Stimulated activated CD4-positive, alpha-beta T cell treated with anti-CD3 and anti-CD28 coated beads, Interleukin-1b, Interleukin-23, amount 100 ng/mL, for 48 hours (primary cell): ENCODE measurements at regions not wholly inside any gene's neighbourhood (a gene's known extent, or its start where the extent isn't known, plus 50 kb on each side); places are given as distances from the start of the nearest gene placed in this dataset.

Source experiments
- DNase-seq: peaks from one replicate; pipeline ENCODE4 v3.0.0-alpha.2; 2020

DNA sequence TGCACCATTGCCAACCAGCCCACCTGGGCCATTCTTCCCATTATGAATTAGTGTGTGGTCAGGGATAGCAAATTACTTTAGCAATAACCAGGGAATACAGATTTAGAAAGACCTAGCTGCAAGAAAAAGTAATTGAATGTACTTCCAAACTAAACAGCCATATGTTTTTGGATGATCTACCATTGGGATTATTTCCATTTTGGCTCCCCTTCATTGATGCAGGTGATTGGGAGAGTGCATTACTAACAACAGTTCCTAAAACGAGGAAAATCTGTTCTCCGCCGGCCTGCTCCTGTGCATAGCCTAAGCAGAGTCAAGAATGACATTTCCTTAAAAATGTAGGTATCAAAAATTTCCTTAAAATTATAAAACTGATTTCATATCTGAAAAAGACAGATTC lies 58.5 kb downstream of the MAIP1 start:
- no peak for DNase-seq

DNA sequence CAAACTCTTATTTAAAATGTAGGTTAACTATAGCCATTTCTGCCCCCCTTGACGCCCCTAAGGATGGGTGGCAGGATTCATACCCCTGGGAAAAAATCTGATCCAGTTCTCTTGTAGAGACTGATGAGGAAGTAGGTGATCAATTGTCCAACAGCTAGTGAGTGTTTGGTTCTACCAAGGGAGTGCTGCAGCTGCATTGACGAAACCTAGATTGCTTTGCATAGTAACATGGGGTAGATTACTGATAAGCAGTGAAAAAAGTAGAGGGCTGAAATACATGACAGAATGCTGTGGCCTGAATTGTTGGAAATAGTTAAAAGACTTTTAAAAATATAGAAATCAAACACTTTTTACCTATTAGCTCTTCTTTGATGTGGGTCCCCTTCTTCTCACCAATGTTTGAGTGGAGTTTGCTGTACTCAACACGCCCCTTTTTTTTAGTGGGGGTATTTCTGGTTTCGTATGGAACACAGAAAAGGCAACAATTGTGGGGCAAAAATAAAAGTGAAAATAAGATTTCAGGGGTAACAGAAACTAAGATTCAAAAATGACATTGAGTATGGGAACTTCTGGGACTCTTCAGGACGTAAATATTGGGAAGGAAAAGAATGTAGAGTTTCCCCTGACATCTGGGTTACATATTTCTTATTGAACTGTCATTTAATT lies 66.2 kb downstream of the MAIP1 start:
- DNase-seq = no peak

DNA sequence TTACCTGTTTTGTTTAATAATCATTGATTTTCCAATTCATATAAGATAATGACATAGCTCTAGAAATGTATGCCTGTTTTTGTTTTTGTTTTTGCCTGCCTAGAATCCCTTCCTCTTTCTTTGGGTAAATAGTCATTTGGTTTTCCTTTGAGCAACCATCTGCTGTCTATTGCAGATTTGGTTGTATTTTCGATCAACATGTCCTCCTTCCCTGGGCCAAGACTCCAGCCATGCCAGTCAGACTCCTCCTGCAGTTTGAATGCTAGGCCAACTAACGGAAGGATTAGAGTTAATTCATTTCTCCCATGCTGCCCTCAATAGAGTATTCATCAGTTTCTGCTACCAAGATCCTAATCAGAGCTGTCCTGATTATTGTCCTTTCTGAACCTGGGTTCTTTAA lies 67.1 kb downstream of the MAIP1 start:
- DNase-seq = no peak

DNA sequence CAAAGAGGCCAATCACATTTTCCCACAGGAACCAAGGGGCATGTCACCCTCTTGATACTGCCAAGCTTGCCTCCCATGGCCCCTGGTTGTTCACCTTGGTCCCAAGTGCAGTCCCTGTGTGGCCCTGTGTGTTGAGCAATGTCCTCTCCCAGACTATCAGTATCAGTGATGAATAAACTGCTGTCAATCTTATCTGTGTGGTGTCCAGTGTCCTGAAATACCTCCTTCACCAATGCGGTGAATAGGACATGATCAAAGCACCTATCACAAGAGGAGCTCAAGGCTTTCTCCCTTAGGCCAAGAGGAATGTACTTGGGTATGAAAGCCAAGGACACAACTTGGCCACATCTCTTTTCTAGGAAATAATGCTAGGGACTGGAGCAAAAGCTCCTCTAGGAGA lies 68.2 kb downstream of the MAIP1 start:
- DNase-seq = no peak

DNA sequence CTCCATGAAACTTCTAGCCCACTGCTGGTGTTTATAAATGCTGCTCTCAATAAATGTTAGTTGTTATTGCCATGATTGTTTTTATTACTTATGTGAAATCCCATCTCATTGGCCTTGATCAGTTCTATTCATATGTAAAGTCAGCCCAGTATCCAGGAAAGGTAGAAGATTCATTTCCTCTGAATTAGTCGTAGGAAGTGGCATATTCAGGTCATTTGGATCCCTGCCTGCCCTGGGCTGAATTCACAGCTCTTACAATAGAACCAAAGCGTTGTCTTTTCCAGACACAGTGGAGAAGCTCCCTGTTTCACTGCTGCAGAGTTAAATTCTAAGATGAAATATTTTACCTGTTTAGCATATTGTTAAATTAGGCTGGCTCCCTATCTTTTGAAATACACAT lies 70.3 kb downstream of the MAIP1 start:
- DNase-seq = no peak

DNA sequence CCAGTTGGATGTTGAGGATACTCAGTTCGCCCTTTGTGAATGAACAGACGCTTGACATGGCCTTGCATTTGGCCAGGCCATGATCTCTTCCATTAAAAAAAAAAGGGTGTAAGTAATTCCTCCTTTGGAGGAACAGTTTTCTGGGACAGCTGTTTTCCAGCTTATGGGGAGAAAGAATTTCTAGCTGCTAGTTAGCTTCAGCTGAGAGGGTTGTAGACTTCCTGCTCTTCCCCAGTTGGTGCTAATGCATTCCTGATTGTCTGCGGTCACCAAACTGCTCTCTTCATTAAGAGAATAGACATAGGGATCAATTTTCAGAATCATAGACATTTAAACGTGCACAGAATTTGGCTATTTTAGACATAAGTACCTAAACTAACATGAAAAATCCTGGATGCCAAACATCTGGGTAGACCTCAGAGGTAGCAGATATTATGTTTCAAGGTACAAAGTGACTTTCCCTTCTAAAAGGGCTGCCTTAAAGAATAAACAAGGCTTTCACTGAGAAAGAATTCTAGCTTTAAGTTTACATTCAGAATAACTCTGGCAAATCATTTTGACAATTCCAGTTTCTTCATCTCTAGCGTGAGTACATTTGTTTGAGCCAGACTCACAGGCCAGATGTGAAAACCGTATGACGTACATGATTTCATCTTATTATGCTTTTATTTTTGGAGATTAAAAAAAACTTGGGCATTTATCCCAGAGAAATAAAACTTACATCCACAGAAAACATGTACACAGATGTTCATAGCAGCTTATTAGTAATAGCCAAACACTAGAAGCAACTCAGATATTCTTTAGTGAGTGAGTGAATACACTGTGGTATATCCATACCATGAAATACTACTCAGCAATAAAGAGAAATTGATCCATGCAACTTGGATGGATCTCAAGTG lies 71.2 kb downstream of the MAIP1 start:
- DNase-seq = no peak

DNA sequence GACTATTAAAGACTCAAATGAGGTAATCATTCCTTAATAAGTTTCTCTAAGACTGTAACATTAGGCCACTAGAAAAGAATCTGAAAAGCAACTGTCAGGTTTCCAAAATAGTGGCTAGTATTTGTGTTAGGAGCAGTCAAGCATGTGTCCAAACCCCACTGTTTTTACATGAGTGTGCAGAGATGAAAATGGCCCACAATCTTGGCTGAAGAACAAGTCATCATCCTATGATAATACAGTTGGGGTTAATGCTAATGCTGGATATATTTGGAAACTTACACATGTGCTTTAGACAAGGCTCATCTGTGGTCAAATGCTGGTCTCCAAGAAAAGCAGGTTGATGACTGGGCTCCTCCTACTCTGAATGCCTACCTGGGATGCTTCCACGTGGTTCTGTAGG lies 73.6 kb downstream of the MAIP1 start:
- no peak for DNase-seq

DNA sequence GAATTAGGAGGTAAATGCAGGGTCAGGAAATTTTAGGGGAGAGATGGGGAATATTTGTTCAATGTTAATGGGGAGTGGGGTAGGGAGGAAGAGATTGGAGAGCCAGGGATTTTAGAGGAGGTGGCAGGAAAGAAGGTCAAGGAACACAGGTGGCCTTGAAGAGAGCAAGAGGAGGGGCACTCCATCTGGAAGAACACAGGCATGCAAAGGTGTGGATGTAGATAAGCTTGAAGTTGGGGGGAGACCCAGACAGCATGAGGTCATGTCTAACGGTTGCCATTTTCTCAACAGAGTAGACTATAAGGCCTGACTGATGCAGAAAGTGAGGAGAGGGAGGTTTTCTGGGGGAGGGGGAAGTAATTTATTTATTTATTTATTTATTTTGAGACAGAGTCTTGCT lies 77.5 kb downstream of the MAIP1 start:
- DNase-seq = no peak

DNA sequence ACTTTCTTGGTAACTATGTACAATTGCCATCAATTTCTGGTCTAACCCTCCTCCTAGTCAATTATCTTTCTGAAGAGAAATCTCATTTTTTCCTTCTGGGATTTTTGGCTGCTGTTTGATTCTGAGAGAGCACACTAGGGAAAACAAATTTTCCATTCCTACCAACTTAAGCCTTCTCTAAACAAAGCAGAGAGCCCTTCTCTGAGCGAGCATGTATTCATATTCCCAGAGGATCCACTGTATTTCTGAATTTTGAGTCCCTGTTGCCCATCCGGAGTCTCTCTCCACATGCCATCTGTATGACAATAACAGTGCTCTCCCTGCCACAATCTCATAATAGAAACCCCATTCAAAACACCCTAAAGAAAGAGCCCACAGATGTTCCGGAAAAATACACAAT lies 78.5 kb downstream of the MAIP1 start:
- no peak for DNase-seq

DNA sequence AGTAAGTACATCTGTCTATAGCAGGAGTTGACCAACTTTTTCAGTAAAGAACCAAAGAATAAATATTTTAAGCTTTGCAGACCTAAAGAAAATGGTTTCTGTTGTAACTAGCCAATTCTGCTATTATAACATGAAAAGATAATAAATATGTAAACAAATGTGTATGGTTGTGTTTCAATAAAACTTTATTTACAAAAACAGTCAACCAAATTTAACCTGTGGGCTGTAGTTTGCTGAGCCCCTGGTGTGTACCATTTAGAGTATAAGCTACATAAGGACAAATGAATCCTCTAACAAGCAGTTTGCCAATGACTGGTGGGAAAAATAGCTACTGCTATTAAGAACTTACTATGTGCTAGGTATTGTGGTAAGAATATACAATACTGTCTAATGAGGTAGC lies 79.4 kb downstream of the MAIP1 start:
- no peak for DNase-seq

DNA sequence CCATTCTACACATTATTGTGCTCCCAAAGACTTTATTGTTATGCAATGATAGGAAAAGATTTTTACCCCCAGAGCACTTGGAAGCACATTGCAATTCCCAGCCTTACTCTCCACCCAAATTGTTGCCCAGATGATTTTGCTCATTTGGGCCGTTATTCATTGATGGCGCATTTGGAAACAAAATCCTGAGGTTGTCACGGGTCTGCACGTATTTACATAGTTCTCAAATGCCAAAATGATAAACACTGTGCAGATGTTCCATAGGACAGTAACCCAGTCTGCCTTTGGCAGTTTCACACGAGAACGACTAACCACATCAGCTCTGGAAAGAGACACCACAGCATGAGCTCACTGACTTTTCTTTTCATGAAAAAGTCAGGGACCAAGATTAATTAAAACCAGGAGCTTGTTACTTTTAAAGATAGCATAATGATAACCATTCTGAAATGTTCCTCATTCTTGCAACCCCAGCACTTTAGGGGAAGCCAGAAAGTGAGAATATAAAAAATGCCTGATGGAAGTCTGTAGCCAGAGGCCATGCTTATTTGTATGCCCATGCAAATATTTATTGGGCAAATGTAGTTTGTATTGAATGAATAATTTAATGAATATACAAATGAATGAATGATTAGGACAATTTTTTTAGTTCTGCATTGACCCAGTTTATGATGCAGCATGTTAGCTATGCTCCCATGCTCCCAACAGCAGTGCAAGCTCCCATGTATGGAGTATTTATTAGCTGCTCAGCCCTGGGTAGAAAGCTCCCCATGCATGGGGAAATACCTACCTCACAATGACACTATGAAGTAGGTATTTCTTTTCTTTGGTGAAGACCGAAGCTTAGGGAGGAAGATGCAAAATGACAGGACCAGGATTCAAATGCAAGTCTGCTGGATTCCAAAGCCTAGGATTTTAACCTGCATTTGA lies 84.6 kb downstream of the MAIP1 start:
- DNase-seq = no peak

DNA sequence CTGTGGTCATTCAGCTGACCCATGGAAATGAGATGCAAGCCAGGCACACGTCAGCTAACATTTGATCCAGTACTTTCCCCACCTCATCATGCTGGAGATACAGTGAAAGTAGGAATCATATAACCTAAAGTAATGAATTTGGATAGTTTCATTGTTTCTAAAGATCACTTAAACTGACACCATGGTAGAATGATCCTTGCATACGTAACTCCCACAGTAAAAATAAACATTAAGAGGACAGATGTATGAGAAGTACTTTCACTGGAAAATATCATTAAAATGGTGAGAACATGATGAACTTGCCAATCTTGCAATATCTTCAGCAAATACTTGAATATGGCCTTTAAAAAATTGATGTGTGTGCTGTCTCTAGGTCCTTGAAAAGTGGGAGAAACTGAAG lies 85.4 kb downstream of the MAIP1 start:
- DNase-seq = no peak

DNA sequence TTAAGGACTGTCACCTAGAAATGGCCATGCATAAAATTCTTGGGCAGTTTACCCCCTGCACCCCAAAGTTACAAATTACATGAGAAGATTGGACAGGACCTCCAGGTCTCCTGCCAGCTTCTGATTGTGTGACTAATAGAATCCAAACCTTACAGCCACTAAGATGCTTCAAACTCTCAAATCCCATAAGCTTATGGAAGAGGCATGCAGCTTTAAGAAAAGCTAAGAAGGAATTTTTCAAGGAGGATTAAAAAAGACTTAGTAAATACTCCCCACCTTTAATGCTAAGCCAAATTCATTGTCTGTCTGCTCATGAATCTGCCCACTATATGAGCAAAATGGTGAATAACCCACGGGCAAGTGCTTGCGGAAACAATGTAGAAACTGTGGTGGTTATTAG lies 86.3 kb downstream of the MAIP1 start:
- DNase-seq = no peak

DNA sequence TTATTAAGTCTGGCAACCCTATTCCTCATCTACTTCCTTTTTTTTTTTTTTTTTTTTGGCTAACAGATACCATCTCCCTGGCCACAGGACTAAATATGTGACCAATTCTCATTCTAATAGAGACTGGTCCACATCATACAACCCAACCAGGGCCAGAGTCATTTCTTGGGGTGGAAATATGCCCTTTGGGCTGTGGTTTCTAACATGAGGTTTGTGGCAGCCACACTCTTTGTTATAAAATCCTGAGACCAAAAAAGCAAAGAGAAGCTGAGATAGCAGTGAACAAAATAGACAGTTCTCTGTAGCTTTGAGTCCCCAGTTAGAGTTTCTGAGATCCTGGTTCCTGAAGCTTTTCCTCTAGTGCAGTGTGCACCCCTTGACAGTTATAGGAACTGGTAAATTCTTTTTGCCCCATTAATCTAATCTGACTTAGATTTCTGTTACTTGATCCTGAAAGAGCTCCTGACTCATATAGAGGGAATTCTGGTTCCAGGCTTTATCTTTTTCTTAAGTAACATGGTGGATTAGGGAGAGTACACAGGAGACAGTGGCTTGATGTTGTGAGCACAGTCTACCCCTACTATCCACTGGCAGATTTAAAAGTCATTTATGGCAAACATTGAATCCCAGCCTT lies 86.8 kb downstream of the MAIP1 start:
- no peak for DNase-seq

DNA sequence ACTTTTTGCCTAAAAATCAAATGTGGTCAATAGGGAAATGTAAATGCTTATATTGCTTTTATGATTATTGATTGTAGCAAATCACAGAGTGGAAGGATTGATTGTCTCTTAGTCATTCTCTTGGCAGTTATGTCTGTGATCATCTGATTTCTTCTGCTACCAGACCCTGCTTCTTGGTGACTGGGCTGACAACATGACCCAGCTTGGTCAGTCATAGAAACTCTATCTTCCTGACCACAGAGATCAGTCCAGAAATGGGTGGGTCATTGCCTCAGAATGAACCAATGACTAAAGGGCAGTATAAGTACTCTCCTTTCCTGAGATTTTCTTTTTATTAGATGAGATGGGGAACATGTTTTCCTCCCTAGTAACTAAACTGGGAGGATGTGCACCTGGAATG lies 87.6 kb downstream of the MAIP1 start:
- no peak for DNase-seq

DNA sequence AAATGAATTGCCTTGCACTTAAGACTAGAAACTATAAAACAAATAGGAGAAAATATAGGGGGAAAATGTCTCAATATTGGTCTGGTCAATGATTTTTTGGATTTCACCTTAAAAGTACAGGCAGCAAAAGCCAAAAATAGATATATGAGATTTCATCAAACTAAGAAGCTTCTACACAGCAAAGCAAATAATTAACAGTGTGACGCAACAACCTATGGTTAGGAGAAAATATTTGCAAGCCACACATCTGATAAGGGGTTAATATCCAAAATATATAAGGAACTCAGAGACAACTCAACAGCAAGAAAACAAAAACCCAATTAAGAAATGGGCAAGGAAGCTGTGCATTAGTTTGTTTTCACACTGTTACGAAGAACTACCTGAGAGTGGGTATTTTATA lies 89.1 kb downstream of the MAIP1 start:
- no peak for DNase-seq

DNA sequence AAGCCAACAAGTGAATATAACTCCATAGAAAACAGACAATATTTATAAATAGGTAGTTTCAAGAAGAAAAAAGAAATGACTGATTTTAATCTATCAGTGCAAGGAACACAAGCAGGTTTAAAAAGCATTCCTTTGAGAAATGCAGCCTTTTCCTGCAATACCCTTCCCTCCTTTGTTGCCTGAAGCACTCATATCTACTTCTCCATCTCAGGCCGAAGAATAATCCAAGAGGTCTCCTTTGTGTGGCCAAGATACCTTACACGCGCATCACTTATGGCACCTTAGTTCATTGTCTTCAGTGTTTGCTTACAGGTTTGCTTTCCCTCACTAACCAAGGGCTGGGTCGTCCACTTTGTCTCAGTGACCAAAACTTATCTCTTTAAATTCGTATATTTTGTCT lies 93.0 kb downstream of the MAIP1 start:
- DNase-seq = no peak

DNA sequence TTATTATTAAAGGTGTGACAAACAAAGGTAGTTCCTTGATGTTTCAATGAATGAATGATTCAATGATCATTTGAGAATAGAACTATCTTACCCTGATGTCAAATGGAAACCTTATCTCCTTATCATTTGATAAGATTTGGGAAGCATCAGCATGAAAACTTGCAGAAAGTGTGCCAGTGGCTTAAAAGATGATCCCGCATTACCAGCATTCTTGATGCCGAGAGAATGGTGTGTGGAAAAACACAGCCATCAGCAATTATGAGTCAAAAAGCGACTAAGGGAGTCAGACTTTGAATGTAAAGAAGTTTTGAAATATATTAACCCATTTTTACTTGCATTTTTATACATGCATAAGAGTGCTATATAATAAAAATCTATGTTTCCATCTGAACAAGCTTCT lies 93.7 kb downstream of the MAIP1 start:
- no peak for DNase-seq

DNA sequence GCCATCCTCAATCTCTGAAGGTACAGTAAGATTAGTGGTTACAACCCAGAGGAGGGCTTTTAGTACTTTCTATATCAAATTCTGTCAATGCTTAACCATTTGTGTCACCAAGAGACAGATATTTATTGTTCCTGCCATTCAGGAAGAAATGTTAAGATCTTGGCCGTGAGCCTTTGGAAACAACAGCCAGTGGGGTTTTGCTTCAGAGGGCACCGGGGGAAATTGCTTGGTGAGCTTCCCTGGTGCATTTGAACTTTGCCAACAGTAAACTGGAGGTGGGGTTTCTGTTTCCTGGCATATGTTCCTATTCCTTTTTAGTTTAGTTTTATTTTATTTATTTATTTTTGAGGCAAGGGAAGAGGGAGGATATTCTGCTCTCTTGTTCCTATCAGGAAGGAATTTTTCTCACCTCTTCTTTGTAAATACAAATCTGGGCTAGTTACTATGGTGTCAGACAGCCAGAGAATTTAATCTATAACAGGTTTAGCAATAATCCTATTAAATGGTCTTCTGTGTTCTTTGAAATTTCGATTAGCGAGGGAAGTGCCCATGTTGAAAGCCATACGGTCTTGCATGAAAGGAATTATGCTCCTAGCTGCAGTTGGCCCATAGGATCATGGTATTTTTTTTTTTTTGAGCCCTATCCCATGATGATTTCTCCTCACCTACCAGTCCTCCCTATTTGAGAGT lies 95.7 kb downstream of the MAIP1 start:
- DNase-seq = no peak

DNA sequence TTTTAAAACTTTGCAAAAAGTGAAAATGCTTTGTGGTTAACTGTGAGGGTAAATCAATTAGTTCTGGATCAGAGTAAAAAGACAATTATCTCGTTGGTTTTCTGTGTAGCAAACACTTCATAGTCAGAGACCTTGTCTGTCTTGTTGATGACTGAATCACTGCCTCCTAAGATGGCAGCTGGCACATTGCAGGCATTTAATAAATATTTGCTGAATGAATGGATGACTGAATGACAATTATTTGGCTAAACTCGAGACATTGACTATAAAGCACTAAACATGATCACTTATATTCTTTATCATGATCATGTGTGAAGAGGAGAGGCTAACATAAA lies 96.2 kb downstream of the MAIP1 start:
- no peak for DNase-seq

DNA sequence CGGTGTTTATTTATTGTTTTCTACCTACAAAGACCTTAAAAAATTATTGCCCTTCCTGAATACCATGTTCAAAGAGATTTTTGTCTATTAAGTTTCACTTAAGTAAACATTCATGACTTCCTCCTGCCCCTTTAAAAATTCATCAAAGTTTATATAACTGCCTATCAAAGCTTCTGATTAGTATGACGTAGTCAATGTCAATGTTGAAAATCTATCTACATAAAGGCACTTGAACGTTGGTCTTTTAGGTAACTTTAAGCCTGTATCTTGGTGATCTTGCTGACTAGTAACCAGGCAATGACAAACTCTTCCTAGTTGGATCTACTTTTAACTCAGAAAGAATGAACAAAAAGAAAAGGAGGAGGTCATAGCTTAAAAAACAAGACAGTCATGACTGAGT lies 97.2 kb downstream of the MAIP1 start:
- DNase-seq = no peak

DNA sequence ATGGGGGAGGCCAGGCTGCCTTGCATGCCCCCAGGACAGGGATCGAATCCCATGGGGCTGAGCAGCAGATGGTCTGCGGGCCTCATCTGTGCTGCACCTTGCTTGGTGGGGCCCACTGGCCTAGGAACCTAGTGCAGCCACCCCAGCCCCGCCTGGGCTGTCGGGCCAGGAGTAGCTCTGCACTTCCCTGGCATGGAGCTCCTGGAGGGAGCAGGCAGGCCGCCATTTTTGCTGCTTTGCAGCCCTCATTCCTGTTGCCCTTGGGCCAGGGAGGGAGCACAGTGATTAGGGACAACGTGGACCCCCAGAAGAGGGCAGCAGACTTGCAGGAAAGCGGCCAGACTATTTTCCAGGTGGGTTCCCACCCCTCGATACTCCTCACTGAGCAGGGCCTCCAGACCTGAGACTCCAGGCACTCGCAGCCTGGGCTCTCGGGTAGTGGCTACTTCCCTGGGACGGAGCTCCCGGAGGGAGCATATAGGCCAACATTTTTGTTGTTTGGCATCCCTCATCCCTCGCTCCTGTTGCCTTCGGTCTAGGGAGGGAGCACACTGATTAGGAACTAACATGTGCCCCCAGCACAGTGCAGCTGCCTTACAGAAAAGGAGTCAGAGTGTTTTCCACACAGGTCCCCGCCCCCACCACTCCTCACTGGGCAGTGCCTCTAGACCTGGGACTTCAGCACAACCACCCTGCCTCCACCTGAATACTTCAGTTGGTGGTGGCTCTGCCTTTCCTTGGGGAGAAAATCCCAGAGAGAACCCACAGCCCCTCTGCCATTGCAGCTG lies 99.5 kb downstream of the MAIP1 start:
- no peak for DNase-seq
